ENCODE measurements at regions not wholly inside any gene's neighbourhood (a gene's known extent, or its start where the extent isn't known, plus 50 kb on each side); places are given as distances from the start of the nearest gene placed in this dataset.
"Not testable (repeated sequence)": the region's sequence is repeated elsewhere in the genome, so short reads cannot be mapped to it uniquely, and the experiment has no call there.

DNA sequence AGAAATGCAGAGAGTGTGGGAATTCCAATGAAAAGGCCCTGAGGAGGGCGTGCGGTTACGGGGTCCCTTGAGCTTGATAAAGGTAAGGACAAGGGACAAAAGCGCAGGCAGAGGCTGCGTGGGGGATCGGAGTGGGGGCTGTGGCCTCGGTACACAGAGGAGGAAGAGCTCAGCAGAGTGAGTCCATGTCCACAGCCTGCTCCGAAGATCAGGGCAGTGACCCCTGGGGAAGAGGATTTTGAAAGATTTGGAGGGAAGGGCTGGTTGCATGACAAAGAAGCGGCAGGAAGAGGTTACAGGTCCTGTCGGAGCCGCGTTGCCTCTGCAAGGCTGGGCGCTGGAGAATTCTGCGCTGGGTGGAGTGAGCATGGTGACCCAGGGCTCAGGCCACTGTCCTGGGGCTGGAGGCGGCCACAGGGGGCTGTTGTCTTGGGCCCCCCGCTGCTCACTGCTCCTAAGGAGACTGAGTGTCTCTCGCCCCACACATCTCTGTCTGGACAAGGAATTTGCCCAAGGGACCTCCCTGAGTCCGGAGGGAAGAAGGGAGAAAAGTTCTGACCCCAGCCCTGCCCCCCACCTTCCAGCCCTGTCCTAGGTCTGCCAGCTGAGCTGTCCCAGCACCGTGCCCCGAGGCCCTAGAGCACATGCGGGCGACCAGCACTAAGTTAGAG is 69.8 kb upstream of the INSIG1 start:
- no peak for DNase-seq (ENCODE audit: low read depth)

- no peak for DNase-seq (ENCODE audit: low read depth)
Measured at GRCh38 chr7:155228459-155228845, 69.2 kb upstream of the INSIG1 start.

DNA sequence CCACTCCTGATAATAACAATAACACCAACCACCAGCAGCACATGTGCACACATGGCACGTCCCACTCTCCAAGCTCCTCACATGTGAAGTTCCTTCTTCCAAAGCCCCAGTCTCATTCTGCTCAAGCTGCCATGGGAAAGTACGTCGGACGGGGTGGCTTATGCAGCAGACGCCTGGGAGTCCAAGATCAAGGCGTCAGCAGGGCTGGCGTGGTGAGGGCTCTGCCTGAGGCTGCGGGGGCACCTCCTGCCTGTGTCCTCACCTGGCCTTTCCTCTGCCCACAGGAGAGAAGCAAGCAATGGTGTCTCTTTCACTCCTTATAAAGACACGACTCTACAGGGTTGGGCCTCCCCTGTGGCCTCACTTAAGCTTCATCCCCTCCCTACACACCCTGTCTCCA is 68.8 kb upstream of the INSIG1 start:
- DNase-seq (ENCODE audit: low read depth) = no peak

DNA sequence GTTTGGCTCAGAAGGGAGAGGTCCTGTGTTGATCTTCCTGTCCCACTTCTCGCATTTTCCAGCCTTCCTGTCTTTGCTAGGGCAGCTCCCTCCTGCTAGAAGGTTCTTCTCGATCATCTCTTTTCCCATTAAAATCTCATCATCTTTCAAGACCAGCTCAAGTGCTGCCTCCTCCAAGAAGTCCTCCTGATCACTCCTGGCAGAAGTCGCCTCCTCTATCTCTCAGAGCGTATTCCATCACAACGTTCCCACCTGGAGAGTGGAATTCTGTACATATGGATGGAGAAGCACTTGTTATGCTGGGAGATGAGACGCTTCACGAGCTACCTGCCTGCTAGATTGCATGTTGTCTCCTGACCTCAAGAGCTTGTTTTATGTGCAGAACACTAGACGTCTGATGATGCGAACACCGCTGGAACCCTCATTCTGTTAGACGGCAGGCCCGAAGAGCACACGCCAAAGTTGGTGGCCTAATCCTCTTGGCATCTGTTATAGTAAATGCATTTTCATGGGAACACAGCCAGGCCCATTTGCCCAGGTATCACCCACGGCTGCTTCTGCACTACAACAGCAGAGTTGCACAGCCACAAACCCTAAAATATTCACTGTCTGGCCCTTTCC is 68.0 kb upstream of the INSIG1 start:
- no peak for DNase-seq (ENCODE audit: low read depth)

DNA sequence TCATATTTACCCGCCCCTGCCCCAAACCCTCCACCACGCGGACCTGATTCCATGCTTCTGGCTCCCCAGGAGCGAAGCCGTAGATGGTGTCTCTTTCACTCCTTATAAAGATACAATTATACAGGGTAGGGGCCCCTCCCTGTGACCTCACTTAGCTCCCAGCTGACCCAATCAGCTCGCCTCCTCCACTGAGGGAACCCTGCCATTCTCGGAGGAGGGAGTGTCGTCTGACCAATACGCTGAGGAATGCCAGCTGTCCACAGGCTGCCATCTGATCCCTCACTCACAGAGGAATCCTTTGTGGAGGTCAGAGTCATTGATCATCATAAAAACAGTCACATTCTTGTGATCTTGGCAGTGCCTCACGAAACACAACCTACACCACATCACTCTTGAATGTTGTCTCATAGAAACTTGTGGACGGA is 67.5 kb upstream of the INSIG1 start:
- DNase-seq (ENCODE audit: low read depth) = peak; percentile 99

DNA sequence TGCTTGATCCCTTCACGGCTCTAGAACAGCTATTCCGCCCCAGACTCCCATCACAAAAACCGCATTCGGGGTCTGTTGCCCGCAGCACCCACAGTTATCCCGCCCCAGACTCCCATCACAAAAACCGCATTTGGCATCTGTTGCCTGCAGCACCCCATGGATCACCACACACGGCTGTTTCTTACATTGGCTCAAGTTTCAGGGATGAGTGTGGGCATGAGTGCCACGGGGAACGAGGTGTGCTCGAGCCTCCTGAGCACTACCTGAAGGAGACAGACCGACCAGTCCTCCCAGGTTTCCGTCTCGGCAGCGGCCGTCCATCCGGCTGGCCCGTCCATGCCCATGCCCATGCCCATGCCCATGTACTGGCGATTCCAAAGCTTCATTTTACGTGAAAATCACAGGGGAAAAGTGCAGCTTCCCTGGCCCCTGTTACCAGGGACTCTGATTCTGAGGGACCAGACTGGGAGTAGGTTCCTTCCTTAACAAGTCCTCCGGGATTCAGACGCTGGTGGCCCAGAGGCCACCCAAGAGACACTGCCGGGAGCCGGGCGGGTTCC is 66.4 kb upstream of the INSIG1 start:
- DNase-seq (ENCODE audit: low read depth) = no peak

DNA sequence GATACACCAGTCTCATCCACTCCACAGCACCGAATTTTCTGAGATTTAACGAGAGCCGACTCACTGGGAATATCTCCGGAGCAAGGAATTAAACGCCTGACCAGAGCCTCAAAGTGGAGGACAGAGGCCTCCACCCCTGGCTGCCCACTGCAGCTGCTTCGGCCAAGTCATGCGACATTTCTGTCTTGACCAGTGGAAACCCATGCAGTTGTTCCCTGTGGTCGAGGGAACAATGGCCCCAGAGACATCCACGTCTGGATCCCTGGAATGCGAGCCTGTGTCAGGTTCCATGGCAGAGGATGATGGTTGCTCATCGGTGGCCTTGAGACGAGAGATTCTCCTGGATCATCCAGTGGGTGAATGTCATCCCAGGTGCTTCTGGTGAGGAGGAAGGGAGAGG is 65.7 kb upstream of the INSIG1 start:
- no peak for DNase-seq (ENCODE audit: low read depth)

DNA sequence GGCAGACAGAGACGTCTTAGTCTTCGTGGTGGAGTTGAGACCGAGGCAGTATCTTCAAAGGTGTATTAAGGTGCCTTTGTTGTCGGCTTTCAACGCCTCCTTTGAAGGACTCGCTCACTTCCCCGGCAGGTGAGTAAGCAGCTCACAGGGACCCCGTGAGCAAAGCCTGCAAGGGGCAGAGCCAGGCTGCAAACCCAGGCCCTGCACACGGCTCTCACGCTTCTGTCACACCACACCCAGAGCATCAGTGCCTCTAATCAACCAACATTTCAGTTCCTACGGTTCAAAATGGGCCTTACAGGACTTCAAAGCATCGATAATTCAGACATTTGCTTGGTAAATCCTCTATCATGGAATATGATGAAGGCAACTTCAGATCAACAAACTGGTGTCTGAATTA is 64.8 kb upstream of the INSIG1 start:
- no peak for DNase-seq (ENCODE audit: low read depth)

DNA sequence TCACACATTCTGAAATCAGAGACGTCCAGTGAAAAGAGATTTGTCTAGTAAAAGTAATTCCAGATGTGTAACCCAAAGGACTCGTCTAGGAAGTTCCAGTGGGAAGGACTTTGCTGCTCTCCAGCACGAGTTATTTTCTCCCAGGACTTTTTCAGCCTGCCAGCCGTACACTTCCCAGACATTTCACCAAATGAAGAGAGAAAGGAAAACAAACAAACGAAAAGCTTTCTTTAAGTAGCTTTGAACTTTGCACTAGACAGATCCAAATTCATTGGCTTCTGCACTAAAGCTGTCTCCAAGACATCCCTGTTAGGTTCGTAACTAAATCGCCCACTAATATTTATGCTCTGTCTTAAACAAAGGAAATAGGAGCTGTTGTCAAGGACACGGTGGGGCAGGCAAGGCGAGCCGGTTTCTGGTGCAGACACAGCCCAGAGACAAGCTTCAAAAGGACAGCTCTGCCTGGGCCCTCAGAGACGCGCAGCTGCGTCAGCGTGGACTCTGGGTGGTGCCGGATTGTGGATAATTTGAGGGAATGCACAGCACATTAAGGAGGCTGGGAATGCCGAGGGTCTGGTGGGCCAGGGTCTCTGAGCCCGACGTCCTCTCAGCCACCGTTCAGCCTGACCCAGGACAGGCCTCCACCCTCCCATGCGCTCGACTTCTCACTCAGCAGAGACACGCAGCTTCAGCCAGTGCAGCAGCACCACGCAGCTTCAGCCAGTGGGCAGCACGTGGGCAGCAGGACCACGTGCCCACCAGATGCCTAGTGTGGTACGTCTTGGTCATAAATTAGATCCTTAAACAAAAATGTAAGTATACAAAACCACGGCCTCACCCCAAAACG is 64.1 kb upstream of the INSIG1 start:
- DNase-seq (ENCODE audit: low read depth) = no peak

GRCh38 chr7:155234158-155234492 is 63.6 kb upstream of the INSIG1 start:
- DNase-seq (ENCODE audit: low read depth) = no peak

- no peak for DNase-seq (ENCODE audit: low read depth)
Measured at GRCh38 chr7:155234950-155235789, 62.5 kb upstream of the INSIG1 start.

DNA sequence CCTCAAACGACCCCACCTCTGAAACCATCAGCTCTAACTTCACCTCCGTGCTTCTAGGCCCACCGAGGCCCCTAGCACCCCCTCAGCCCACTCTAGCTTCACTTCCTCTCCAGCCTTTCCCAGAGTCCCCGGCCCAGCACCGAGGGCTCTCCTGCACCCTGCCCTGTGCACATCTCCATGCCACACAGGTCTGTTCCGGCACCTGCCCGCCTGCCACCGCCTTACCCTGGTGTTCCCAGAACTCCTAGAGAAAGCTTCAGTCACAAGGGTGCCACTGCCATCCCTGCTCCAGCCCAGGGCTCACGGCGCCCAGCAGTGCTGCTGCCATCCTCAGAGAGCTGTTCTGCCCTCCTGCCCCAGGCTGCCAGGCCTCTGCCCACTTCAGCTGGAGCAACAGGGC is 61.3 kb upstream of the INSIG1 start:
- DNase-seq (ENCODE audit: low read depth) = no peak

DNA sequence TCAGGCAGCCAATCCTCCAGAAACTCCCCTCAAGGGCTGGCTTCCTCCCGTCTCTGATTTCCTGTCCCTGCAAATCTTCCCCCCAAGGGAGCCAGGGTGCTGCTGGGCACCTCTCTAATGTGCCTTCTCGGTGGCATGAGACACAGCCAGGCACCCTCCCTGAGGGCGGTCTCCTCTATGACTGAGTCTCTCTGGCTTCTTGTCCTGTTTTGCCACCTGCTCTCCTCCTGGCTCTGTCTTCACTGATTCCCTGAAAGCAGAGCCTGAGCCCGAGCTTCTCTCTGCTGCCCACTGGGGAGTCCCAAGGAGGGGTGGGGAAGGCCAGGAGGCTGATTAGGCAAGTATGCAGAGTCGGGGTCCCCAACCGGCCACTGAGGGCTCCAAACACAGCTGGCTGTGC is 60.4 kb upstream of the INSIG1 start:
- DNase-seq (ENCODE audit: low read depth) = no peak

GRCh38 chr7:155237730-155238129 is 59.9 kb upstream of the INSIG1 start:
- DNase-seq (ENCODE audit: low read depth) = no peak

GRCh38 chr7:155239431-155240087 is 58.1 kb upstream of the INSIG1 start:
- DNase-seq (ENCODE audit: low read depth) = not testable (repeated sequence)

- no peak for DNase-seq (ENCODE audit: low read depth)
Measured at GRCh38 chr7:155244675-155245074, 53.0 kb upstream of the INSIG1 start.

GRCh38 chr7:155247479-155248365 is 50.0 kb upstream of the INSIG1 start:
- DNase-seq (ENCODE audit: low read depth) = no peak

Data from HT1080 (cell line).